ENCODE measurements at regions not wholly inside any gene's neighbourhood (a gene's known extent, or its start where the extent isn't known, plus 50 kb on each side); places are given as distances from the start of the nearest gene placed in this dataset.

- no peak for TF ChIP-seq CREB1 (CRISPR knock-in tag; IDR thresholded peaks at IDR 0.05)
- no peak for TF ChIP-seq ATF3 (CRISPR knock-in tag; conservative IDR thresholded peaks at IDR 0.05)
- no peak for TF ChIP-seq ZNF121 (CRISPR knock-in tag; IDR thresholded peaks at IDR 0.05)
- no peak for TF ChIP-seq CTCF (IDR thresholded peaks at IDR 0.05)
- no peak for TF ChIP-seq PRDM15 (CRISPR knock-in tag; IDR thresholded peaks at IDR 0.05)
Measured at GRCh38 chr11:91660036-91660435, 564.6 kb upstream of the FAT3 start.
